IMR-90 (cell line): ENCODE measurements at regions not wholly inside any gene's neighbourhood (a gene's known extent, or its start where the extent isn't known, plus 50 kb on each side); places are given as distances from the start of the nearest gene placed in this dataset.

Experiments
- ATAC-seq: fragments of 200-7000 bp; cut with Tn5 transposase; 2 replicates; pipeline ENCODE4 v1.9.1; 2020; ENCODE audit warnings: low read depth, mild to moderate bottlenecking, moderate library complexity
- BruUV-seq: library from RNA; stranded (reverse); fragments of 400-500 nt; replicated peaks from 2 replicates; lab custom pipeline; 2021; lab: Mats Ljungman, UMichigan
- CTCF ChIA-PET: fragments of 300-600 bp; formaldehyde crosslinking; extraction: SDS; loops from one replicate; lab custom pipeline; 2021; ENCODE audit warnings: antibody characterized with exemption; lab: Yijun Ruan, JAX
- POLR2A ChIA-PET: fragments of 300-600 bp; sonication (Branson Sonifier 250); formaldehyde crosslinking; loops from one replicate; lab custom pipeline; 2022; ENCODE audit warnings: antibody characterized with exemption; ENCODE audit not compliant: unreplicated experiment; lab: Charles Lee
- DNase-seq: peaks from one replicate; pipeline ENCODE4 v3.0.0; 2013
- H2AFZ ChIP-seq: replicated peaks from 2 replicates; pipeline ENCODE3; 2013; ENCODE audit warnings: low read length, mild to moderate bottlenecking; ENCODE audit not compliant: poor library complexity
- H2AK5ac ChIP-seq: 2 replicates; pipeline ENCODE4 v1.6.1; 2013; ENCODE audit warnings: low read depth, low read length, inconsistent platforms
- H2AK9ac ChIP-seq: replicated peaks from 2 replicates; pipeline ENCODE3; 2013; ENCODE audit warnings: mild to moderate bottlenecking, low read depth, low read length, moderate library complexity; ENCODE audit not compliant: poor library complexity
- H2BK120ac ChIP-seq: 2 replicates; pipeline ENCODE4 v1.6.1; 2013; ENCODE audit warnings: low read depth, low read length, inconsistent platforms
- H2BK15ac ChIP-seq: 3 replicates; pipeline ENCODE4 v1.6.1; 2013; ENCODE audit warnings: low read depth, low read length, inconsistent platforms
- H2BK20ac ChIP-seq: 2 replicates; pipeline ENCODE4 v1.6.1; 2013; ENCODE audit warnings: low read depth, mild to moderate bottlenecking, inconsistent platforms, low read length, moderate library complexity
- H2BK5ac ChIP-seq: 2 replicates; pipeline ENCODE4 v1.6.1; 2013; ENCODE audit warnings: mild to moderate bottlenecking, low read depth, low read length, inconsistent platforms; ENCODE audit not compliant: poor library complexity, severe bottlenecking
- H3K14ac ChIP-seq: replicated peaks from 2 replicates; pipeline ENCODE4 v1.6.1; 2013; ENCODE audit warnings: low read depth, low read length, inconsistent platforms
- H3K18ac ChIP-seq: 2 replicates; pipeline ENCODE4 v1.6.1; 2013; ENCODE audit warnings: low read depth, low read length, control low read depth
- H3K23ac ChIP-seq: 2 replicates; pipeline ENCODE4 v1.6.1; 2013; ENCODE audit warnings: low read depth, low read length, inconsistent platforms
- H3K27ac ChIP-seq: 2 replicates; pipeline ENCODE4 v1.5.1; 2013; ENCODE audit warnings: mild to moderate bottlenecking, control low read depth, low read length; ENCODE audit not compliant: insufficient read depth
- H3K27me3 ChIP-seq: 2 replicates; pipeline ENCODE4 v1.6.1; 2013; ENCODE audit warnings: low read length; ENCODE audit not compliant: control insufficient read depth, insufficient read depth
- H3K36me3 ChIP-seq: 2 replicates; pipeline ENCODE4 v1.6.1; 2013; ENCODE audit warnings: low read length, mixed read lengths; ENCODE audit not compliant: control insufficient read depth, insufficient read depth
- H3K4ac ChIP-seq: 2 replicates; pipeline ENCODE4 v1.6.1; 2013; ENCODE audit warnings: low read depth, low read length, inconsistent platforms
- H3K4me1 ChIP-seq: 2 replicates; pipeline ENCODE4 v1.6.1; 2013; ENCODE audit warnings: low read length, mixed read lengths; ENCODE audit not compliant: control insufficient read depth, insufficient read depth
- H3K4me2 ChIP-seq: 2 replicates; pipeline ENCODE4 v1.6.1; 2013; ENCODE audit warnings: low read depth, mild to moderate bottlenecking, control low read depth, low read length, moderate library complexity
- H3K4me3 ChIP-seq: 2 replicates; pipeline ENCODE4 v1.5.1; 2013; ENCODE audit warnings: low read depth, mild to moderate bottlenecking, control low read depth, low read length, moderate library complexity; ENCODE audit not compliant: insufficient read depth
- H3K56ac ChIP-seq: 2 replicates; pipeline ENCODE4 v1.6.1; 2013; ENCODE audit warnings: low read length, inconsistent platforms; ENCODE audit not compliant: insufficient read depth; ENCODE audit errors: extremely low read depth
- H3K79me1 ChIP-seq, 2 experiments: 2 replicates each; pipeline ENCODE4 v1.6.1; 2013; ENCODE audit warnings: low read length in 2 of 2, inconsistent platforms in 1 of 2, low read depth in 1 of 2
- H3K9ac ChIP-seq: 2 replicates; pipeline ENCODE4 v1.6.1; 2013; ENCODE audit warnings: low read depth, low read length, control low read depth
- H3K9me1 ChIP-seq: 2 replicates; pipeline ENCODE4 v1.6.1; 2013; ENCODE audit warnings: low read length, inconsistent platforms; ENCODE audit not compliant: insufficient read depth
- H3K9me3 ChIP-seq: 2 replicates; pipeline ENCODE4 v1.6.1; 2013; ENCODE audit warnings: low read length; ENCODE audit not compliant: control insufficient read depth, insufficient read depth
- H4K20me1 ChIP-seq: 2 replicates; pipeline ENCODE4 v1.6.1; 2013; ENCODE audit warnings: low read length, inconsistent platforms; ENCODE audit not compliant: insufficient read depth
- H4K5ac ChIP-seq: 2 replicates; pipeline ENCODE4 v1.6.1; 2013; ENCODE audit warnings: mild to moderate bottlenecking, low read depth, low read length, control low read depth
- H4K8ac ChIP-seq, 2 experiments: 2 replicates each; pipeline ENCODE4 v1.6.1; 2013; ENCODE audit warnings: low read depth in 2 of 2, low read length in 2 of 2, control low read depth in 1 of 2, inconsistent platforms in 1 of 2
- H4K91ac ChIP-seq: 2 replicates; pipeline ENCODE4 v1.6.1; 2013; ENCODE audit warnings: low read depth, low read length, inconsistent platforms; ENCODE audit not compliant: insufficient read depth
- BHLHE40 ChIP-seq: fragments of 150-350 bp; IDR thresholded peaks from 2 replicates; pipeline ENCODE4 v1.6.1; 2016; ENCODE audit warnings: mild to moderate bottlenecking, low read depth, low read length
- CEBPB ChIP-seq: IDR thresholded peaks from 2 replicates; pipeline ENCODE4 v1.6.1; 2012; ENCODE audit warnings: low read depth, low read length, improper control_type of control experiment
- CHD1 ChIP-seq: IDR thresholded peaks from 2 replicates; pipeline ENCODE4 v1.6.1; 2012; ENCODE audit warnings: low read depth, low read length, improper control_type of control experiment
- MAFK ChIP-seq: IDR thresholded peaks from 2 replicates; pipeline ENCODE4 v1.6.1; 2012; ENCODE audit warnings: low read depth, low read length, improper control_type of control experiment
- MAZ ChIP-seq: IDR thresholded peaks from 2 replicates; pipeline ENCODE4 v1.6.1; 2012; ENCODE audit warnings: low read depth, mild to moderate bottlenecking, low read length, improper control_type of control experiment, moderate library complexity, borderline replicate concordance
- NFE2L2 ChIP-seq: fragments of 150-350 bp; IDR thresholded peaks from 2 replicates; pipeline ENCODE4 v1.6.1; 2016; ENCODE audit warnings: low read depth, mild to moderate bottlenecking, low read length
- RAD21 ChIP-seq: IDR thresholded peaks from 2 replicates; pipeline ENCODE4 v1.6.1; 2012; ENCODE audit warnings: low read length, improper control_type of control experiment
- RCOR1 ChIP-seq: IDR thresholded peaks from 2 replicates; pipeline ENCODE4 v1.6.1; 2012; ENCODE audit warnings: mild to moderate bottlenecking, low read length, improper control_type of control experiment; ENCODE audit not compliant: insufficient replicate concordance
- RFX5 ChIP-seq: IDR thresholded peaks from 2 replicates; pipeline ENCODE4 v1.8.0; 2012; ENCODE audit warnings: low read depth, mild to moderate bottlenecking, low read length, moderate library complexity
- WGBS, 2 experiments: methylation state at CpG; one replicate each; pipeline versions ENCODE4 v1.1.5 to v1.1.7; 2013; ENCODE audit warnings: missing lambda C conversion rate in 2 of 2; ENCODE audit not compliant: insufficient read length in 1 of 2; ENCODE audit errors: extremely low coverage in 2 of 2; 5-methylcytosine and 5-hydroxymethylcytosine counted together
- dilution Hi-C: fragments of 300-500 bp; cut with HindIII; formaldehyde crosslinking; loops from one replicate; pipeline ENCODE4 v1.14.3; 2018; ENCODE audit warnings: low sequenced_read_pairs; ENCODE audit not compliant: unreplicated experiment
- in situ Hi-C: fragments of 300-500 bp; cut with MboI; formaldehyde crosslinking; loops from 3 replicates; pipeline ENCODE4 v1.14.3; 2019; ENCODE audit warnings: low sequenced_read_pairs, inconsistent platforms, mixed read lengths
- intact Hi-C: fragments of 100-400 bp; cut with micrococcal nuclease; formaldehyde crosslinking; loops from 2 replicates; pipeline ENCODE4 v1.10.0; 2022
- TF ChIP-seq, protein P1 (sequence below): fragments of 150-350 bp; IDR thresholded peaks from 2 replicates; pipeline ENCODE4 v1.6.1; 2017; ENCODE audit warnings: mild to moderate bottlenecking, antibody characterized with exemption, low read length, low read depth

DNA sequence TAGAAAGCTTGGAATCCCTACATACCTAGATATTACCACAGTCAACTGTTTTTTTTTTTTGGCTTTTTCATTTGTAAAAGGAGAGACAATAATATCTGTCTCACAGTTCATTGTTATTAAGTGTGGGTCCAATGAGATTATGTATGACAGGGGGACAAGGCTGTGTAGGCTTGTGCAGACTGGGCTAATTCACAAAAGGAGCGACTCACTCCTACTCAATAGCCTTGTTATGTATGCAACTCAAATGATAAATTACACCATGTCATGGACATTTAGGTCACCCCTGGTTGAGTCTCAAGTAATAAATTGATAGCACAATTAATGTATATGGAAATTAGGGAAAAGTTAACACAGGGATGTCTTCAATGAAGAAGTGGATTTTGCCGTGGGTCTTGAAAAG, 208.2 kb upstream of the MAP3K7 start:
- dilution Hi-C loops (no loop called here), intact Hi-C loops (no loop called here), in situ Hi-C loops (no loop called here)
- WGBS, 2 experiments: 38% methylated on average over 1 of the region's 2 CpGs; no CpG with 5 or more reads in 1 of the 2 experiments
- Histone ChIP-seq H3K9me1 (no peaks in the 10 kb centered on the region), H3K27me3 (no peaks in the 10 kb centered on the region), H3K9ac (no peak overlapping the region), H2BK120ac (no peak overlapping the region), H3K9me3 (no peaks in the 10 kb centered on the region), H4K8ac (no peak overlapping the region), H3K18ac (no peak overlapping the region), H2AFZ (no peak overlapping the region), H4K91ac (no peak overlapping the region), H2BK20ac (no peak overlapping the region), H4K20me1 (no peaks in the 10 kb centered on the region), H3K79me1 (no peaks in the 10 kb centered on the region), H2AK9ac (no peak overlapping the region), H2BK5ac (no peak overlapping the region), H3K4ac (no peak overlapping the region), H3K27ac (no peak overlapping the region), H3K23ac (no peak overlapping the region), H3K36me3 (no peaks in the 10 kb centered on the region), H3K56ac (no peak overlapping the region), H4K5ac (no peak overlapping the region), H3K4me2 (no peak overlapping the region), H3K4me1 (peaks cover 5% of the 10 kb centered on the region), H2AK5ac (no peak overlapping the region), H3K4me3 (no peak overlapping the region), H2BK15ac (no peak overlapping the region), H3K14ac (no peak overlapping the region)
- no peak for DNase-seq
- ATAC-seq: no peak
- BruUV-seq: no TSS peak
- CTCF ChIA-PET: no interaction called here
- POLR2A ChIA-PET: no interaction called here
- TF ChIP-seq, protein P1, sequence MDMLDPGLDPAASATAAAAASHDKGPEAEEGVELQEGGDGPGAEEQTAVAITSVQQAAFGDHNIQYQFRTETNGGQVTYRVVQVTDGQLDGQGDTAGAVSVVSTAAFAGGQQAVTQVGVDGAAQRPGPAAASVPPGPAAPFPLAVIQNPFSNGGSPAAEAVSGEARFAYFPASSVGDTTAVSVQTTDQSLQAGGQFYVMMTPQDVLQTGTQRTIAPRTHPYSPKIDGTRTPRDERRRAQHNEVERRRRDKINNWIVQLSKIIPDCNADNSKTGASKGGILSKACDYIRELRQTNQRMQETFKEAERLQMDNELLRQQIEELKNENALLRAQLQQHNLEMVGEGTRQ: no peak
- TF ChIP-seq RFX5: no peak
- no peak for TF ChIP-seq MAZ
- no peak for TF ChIP-seq RCOR1
- TF ChIP-seq BHLHE40: no peak
- TF ChIP-seq NFE2L2: no peak
- TF ChIP-seq CHD1: no peak
- TF ChIP-seq MAFK: no peak
- no peak for TF ChIP-seq RAD21
- no peak for TF ChIP-seq CEBPB
